SU-DHL-6 (cell line): ENCODE measurements at regions not wholly inside any gene's neighbourhood (a gene's known extent, or its start where the extent isn't known, plus 50 kb on each side); places are given as distances from the start of the nearest gene placed in this dataset.

Source experiments
- CTCF ChIP-seq: fragments of 200-600 bp; sonication (generic); IDR thresholded peaks from one replicate; pipeline ENCODE4 v1.5.1; 2017; ENCODE audit warnings: antibody characterized with exemption, mild to moderate bottlenecking, low read length, moderate library complexity; ENCODE audit not compliant: insufficient read depth, poor library complexity, severe bottlenecking
- EZH2phosphoT487 ChIP-seq: fragments of 200-600 bp; sonication (generic), shearing (Covaris generic); conservative IDR thresholded peaks from 2 replicates; pipeline ENCODE4 v1.6.1; 2018; ENCODE audit warnings: mild to moderate bottlenecking, antibody characterized with exemption, low read length, moderate library complexity, mixed read lengths

- TF ChIP-seq CTCF (no peak), EZH2phosphoT487 (no peak)
Measured at GRCh38 chr7:153392726-153393125, 633.2 kb downstream of the ACTR3B start.
